Mucosa of rectum (tissue), 2 donors: ENCODE measurements at regions not wholly inside any gene's neighbourhood (a gene's known extent, or its start where the extent isn't known, plus 50 kb on each side); places are given as distances from the start of the nearest gene placed in this dataset.

Experiments
- H3K27ac ChIP-seq, 2 donors: one replicate each; pipeline ENCODE4 v1.7.0; 2013; ENCODE audit warnings: inconsistent platforms in 2 of 2, low read depth in 2 of 2, low read length in 2 of 2
- H3K27me3 ChIP-seq, 2 donors: one replicate each; pipeline ENCODE4 v1.7.0; 2013; ENCODE audit warnings: low read length in 2 of 2; ENCODE audit not compliant: control insufficient read depth in 2 of 2, insufficient read depth in 2 of 2
- H3K36me3 ChIP-seq, 2 donors: one replicate each; pipeline ENCODE4 v1.7.0; 2013; ENCODE audit warnings: low read length in 2 of 2; ENCODE audit not compliant: control insufficient read depth in 2 of 2, insufficient read depth in 2 of 2
- H3K4me1 ChIP-seq, 2 donors: one replicate each; pipeline ENCODE4 v1.7.0; 2013; ENCODE audit warnings: low read length in 2 of 2, mild to moderate bottlenecking in 1 of 2; ENCODE audit not compliant: control insufficient read depth in 2 of 2, insufficient read depth in 2 of 2
- H3K4me3 ChIP-seq, 2 donors: one replicate each; pipeline ENCODE4 v1.7.0; 2013; ENCODE audit warnings: low read length in 2 of 2
- H3K9ac ChIP-seq, 2 donors: one replicate each; pipeline ENCODE4 v1.7.0; 2013; ENCODE audit warnings: low read length in 2 of 2, low read depth in 1 of 2, mild to moderate bottlenecking in 1 of 2
- H3K9me3 ChIP-seq, 2 donors: one replicate each; pipeline ENCODE4 v1.7.0; 2013; ENCODE audit warnings: low read length in 2 of 2; ENCODE audit not compliant: control insufficient read depth in 2 of 2
- donor health status: healthy.
- donor health status: Normal muscosa, but diverticular disease.

DNA sequence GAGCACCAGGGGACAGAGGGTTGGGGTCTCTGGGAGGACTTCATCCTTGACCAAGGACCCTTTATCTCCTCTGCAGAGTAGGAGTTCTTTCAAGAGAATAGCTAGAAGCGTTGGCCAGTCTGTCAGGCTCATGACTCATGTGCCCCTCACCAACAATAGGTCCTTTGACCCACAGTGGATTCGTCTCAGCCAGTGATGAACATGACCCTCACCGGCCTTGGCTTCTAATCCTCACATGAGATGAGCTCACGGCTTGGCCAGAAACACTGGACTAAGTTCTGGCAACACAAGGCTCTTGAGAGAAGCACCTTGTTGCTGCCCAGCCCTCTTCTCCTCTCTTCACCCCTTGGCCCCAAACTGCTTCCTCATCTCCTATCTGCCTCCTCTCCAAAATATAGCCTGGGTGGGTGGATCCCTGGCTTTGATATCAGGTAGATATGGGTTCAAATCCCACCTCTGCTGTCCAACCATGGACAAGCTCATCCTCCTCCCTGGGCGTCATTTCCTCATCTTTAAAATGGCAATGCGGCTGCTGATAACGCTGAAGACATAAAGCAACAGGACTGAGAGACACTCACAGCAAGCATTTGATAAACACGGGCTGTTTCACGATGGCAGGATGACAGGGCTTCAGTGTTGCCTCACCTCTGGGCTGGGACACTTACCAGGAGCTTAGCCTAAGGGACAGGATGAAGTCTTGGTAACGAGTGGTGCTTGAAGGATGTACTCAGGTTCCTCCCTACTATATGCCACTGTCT is 446.7 kb upstream of the PROK2 start:
- peaks cover 0 to 3% of the 10 kb centered on the region in 2 donors for H3K4me1 ChIP-seq
- no peaks in the 10 kb centered on the region for H3K27me3 ChIP-seq
- no peaks in the 10 kb centered on the region for H3K36me3 ChIP-seq
- H3K4me3 ChIP-seq = no peak overlapping the region
- peak overlapping the region; percentile 7 to 18 for H3K27ac ChIP-seq
- no peak overlapping the region for H3K9ac ChIP-seq
- H3K9me3 ChIP-seq = no peaks in the 10 kb centered on the region

DNA sequence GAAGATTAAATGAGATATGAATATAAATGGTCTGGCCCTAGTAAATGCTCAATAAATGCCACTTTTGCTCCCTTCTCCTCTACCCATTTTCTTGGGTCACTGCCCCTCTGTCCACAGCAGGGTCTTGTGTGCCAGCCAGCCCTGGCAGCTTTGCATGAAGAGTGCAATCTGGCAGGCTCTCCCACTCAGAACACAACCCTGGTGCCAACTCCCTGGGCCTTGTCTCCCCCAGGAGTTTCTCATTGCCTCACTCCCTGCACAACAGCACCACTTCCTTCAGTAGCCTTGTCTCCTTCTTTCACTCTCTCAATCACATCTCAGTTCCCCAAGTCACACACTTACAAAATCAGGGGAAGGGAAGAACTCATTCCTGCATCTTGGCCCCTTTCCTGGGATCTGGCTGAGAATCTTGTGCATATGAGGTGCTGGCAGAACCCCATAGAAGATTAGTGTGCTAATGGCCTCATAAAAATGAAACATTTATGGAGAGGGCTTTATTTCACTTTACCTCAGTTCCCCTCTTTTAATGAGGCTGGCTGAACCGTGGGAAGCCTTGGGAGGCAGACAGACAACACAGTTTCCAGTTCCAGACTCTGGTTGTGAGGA is 445.9 kb upstream of the PROK2 start:
- H3K27me3 ChIP-seq = no peaks in the 10 kb centered on the region
- H3K36me3 ChIP-seq = no peaks in the 10 kb centered on the region
- peaks cover 0 to under 1% of the 10 kb centered on the region in 2 donors for H3K9me3 ChIP-seq
- H3K9ac ChIP-seq = no peak overlapping the region
- no peak overlapping the region for H3K4me3 ChIP-seq
- H3K27ac ChIP-seq = peak overlapping the region in 1 of 2 donors; percentile 18
- peaks cover 0 to 3% of the 10 kb centered on the region in 2 donors for H3K4me1 ChIP-seq

DNA sequence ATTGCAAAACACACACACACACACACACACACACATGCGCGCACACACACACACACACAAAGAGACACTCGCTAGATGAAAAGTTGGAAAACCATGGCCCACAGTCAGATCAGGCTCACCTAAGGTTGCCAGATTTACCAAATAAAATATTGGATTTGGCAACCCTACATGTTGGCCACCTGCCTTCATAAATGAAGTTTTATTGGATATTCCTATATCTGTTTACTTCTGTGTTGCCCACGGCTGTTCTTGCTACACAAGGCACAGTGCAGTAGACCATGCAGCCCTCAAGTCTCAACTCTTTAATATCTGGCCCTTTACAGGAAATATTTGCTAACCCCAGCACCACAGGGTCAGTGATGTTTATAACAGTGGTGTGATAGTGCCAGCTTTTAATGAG is 445.0 kb upstream of the PROK2 start:
- peaks cover 0 to 3% of the 10 kb centered on the region in 2 donors for H3K4me1 ChIP-seq
- no peak overlapping the region for H3K4me3 ChIP-seq
- H3K27ac ChIP-seq = no peak overlapping the region
- H3K9ac ChIP-seq = no peak overlapping the region
- peaks cover 0 to 3% of the 10 kb centered on the region in 2 donors for H3K9me3 ChIP-seq
- H3K36me3 ChIP-seq = no peaks in the 10 kb centered on the region
- no peaks in the 10 kb centered on the region for H3K27me3 ChIP-seq

DNA sequence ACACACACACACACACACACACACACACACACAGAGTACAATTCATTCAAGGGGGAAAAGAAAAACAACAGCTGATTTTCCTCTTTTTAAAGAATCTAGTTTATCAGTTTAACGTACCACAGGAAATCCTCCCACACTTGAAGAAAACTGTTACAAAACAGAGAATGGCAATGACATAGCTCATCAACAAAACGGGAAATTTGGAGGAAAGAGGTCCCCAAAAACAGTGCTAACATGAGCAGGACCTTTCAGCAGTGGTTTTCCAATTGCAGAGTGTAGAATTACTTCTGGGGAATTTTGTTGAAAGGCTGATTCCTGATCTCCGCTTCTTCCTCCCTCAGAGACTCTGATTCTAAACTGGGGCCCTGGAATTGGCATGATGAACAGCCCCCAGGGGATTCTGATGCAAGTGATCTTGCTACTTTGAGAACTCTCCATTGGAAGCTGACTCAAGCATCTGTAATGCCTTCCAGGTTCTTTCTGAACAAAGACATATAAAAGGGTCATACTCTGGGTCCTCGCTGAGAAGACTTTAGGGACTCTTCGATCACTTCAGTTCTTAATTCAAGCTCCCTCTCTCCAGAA is 442.6 kb upstream of the PROK2 start:
- H3K27me3 ChIP-seq = no peaks in the 10 kb centered on the region
- no peak overlapping the region for H3K4me3 ChIP-seq
- H3K4me1 ChIP-seq = peaks cover 0 to 3% of the 10 kb centered on the region in 2 donors
- H3K27ac ChIP-seq = no peak overlapping the region
- H3K9me3 ChIP-seq = peaks cover 0 to 3% of the 10 kb centered on the region in 2 donors
- no peaks in the 10 kb centered on the region for H3K36me3 ChIP-seq
- no peak overlapping the region for H3K9ac ChIP-seq

DNA sequence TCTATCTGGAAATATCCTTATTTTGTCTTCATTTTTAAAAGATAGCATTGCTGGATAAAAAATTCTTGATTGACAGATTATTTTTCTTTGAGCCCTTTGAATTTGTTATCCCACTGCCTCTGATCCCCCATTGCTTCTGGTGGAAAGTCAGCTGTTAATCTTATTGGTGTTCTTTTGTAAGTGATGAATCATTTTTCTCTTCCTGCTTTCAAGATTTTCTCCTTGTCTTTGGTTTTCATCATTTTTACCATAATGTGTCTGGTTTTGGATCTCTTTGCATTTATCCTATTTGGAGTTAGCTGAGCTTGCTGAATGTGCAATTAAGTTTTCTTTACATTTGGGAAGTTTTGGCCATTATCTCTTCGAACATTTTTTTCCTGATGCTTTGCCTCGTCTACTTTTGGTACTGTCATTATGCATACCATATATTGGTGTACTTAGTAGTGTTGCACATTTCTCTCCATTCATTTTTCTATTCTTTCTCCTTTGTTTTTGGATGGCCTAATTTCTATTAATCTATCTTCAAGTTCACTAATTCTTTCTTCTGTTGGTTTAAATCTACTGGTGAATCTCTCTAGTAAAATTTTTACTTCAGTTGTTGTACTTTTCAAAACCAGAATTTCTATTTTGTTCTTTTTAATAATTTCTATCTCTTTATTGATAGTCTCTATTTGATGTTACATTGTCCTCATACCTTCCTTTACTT is 440.0 kb upstream of the PROK2 start:
- no peak overlapping the region for H3K4me3 ChIP-seq
- H3K9me3 ChIP-seq = peaks cover 0 to 3% of the 10 kb centered on the region in 2 donors
- no peak overlapping the region for H3K27ac ChIP-seq
- no peak overlapping the region for H3K9ac ChIP-seq
- no peaks in the 10 kb centered on the region for H3K36me3 ChIP-seq
- no peaks in the 10 kb centered on the region for H3K4me1 ChIP-seq
- no peaks in the 10 kb centered on the region for H3K27me3 ChIP-seq

DNA sequence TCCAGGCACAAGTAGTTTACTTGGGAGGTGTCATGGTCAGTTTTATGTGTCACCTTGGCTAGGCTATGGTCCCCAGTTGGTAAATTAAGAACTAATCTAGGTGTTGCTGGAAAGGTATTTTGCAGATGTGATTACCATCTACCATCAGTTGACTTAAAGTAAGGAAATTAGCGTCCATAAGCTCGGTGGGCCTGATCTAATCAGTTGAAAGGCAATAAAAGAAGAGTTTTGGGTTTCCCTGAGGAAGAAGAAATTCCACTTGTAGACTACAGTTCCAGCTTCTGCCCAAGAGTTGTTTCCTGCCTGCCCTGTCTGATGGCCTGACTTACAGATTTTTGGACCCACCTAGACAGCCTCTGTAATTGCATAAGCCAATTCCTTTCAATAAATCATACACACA is 438.7 kb upstream of the PROK2 start:
- no peak overlapping the region for H3K9ac ChIP-seq
- no peaks in the 10 kb centered on the region for H3K4me1 ChIP-seq
- H3K4me3 ChIP-seq = no peak overlapping the region
- H3K27me3 ChIP-seq = no peaks in the 10 kb centered on the region
- peaks cover 0 to 3% of the 10 kb centered on the region in 2 donors for H3K9me3 ChIP-seq
- no peaks in the 10 kb centered on the region for H3K36me3 ChIP-seq
- H3K27ac ChIP-seq = no peak overlapping the region

DNA sequence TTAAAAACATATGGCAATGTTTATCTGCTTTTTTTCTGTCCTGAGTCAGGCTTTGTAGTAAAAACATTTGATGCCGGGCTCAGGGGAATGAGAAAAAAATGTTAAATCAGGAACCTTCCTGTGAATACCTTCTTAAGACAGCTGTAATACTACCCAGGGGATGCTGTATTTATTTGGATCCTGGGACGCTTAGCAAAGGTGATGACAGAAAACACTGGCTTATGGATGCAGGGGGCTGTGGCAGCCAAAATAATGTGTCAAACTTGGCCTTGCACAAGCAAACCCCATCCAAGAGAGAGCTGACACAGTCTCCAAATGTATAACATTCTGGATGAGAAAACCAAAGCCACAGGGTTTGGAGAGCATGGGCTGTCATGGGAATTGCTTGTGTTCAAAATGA is 438.2 kb upstream of the PROK2 start:
- Histone ChIP-seq H3K4me3 (no peak overlapping the region), H3K27ac (no peak overlapping the region), H3K36me3 (no peaks in the 10 kb centered on the region), H3K27me3 (no peaks in the 10 kb centered on the region), H3K9me3 (peaks cover 0 to 3% of the 10 kb centered on the region in 2 donors), H3K9ac (no peak overlapping the region), H3K4me1 (no peaks in the 10 kb centered on the region)

DNA sequence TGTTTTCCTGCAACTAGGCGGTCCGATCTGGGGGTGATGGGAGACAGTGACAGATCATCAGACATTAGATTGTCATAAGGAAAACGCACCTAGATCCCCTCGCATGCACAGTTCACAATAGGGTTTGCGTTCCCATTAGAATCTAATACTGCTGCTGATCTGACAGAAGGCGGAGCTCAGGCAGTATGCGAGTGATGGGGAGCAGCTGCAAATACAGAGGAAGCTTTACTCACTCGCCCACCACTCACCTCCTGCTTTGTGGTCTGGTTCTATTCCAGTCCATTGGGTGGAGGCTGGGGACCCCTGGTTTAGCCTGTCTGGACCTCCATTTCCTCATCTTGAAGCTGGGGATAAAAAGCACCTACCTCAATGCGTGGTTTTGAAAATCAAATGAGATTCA is 437.5 kb upstream of the PROK2 start:
- Histone ChIP-seq H3K4me1 (no peaks in the 10 kb centered on the region), H3K36me3 (no peaks in the 10 kb centered on the region), H3K9me3 (peaks cover 0 to 3% of the 10 kb centered on the region in 2 donors), H3K4me3 (no peak overlapping the region), H3K9ac (no peak overlapping the region), H3K27ac (no peak overlapping the region), H3K27me3 (no peaks in the 10 kb centered on the region)

DNA sequence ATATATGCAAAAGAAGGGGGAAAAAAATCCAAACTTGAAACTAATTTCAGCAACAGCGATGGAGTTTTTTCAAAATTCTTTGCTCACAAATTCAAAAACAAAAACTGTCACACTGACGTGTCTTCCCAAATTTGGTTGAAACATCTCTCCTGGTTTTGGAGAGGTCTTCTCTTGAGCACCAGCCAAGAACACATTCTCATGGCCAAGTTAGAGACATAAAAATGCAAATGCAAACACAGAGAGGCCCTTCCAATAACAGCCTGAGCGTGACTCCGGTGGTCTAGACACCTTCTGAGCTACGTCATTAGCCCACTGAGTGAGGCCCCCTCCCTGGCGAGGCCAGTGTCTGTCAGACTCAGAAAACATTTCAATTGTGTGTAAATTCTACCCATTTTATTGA is 436.0 kb upstream of the PROK2 start:
- Histone ChIP-seq H3K27ac (no peak overlapping the region), H3K27me3 (no peaks in the 10 kb centered on the region), H3K36me3 (no peaks in the 10 kb centered on the region), H3K9me3 (peaks cover 0 to 3% of the 10 kb centered on the region in 2 donors), H3K9ac (no peak overlapping the region), H3K4me3 (no peak overlapping the region), H3K4me1 (no peaks in the 10 kb centered on the region)

DNA sequence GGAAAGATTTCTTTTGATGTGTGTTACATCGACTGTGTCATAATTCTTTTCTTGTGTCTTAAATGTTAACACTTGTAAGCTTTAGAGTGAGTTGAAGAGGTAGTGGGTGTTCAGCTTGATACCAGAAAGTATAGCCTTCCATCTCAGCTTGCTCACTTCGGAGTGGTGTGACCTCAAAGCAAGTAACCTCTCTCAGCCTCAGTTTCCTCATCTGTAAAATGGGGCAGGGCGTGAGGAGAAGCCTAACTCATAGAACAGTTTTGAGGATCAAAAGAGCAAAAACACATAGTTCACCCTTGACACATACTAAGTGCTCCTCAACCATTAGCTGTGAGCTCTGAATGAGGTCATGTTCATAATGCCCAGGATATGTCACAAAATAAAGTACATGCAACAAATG is 434.8 kb upstream of the PROK2 start:
- no peak overlapping the region for H3K27ac ChIP-seq
- H3K27me3 ChIP-seq = no peaks in the 10 kb centered on the region
- H3K9me3 ChIP-seq = no peaks in the 10 kb centered on the region
- H3K4me3 ChIP-seq = no peak overlapping the region
- H3K9ac ChIP-seq = no peak overlapping the region
- no peaks in the 10 kb centered on the region for H3K4me1 ChIP-seq
- no peaks in the 10 kb centered on the region for H3K36me3 ChIP-seq
